GM18505 (cell line): ENCODE measurements at regions not wholly inside any gene's neighbourhood (a gene's known extent, or its start where the extent isn't known, plus 50 kb on each side); places are given as distances from the start of the nearest gene placed in this dataset.

Source experiments
- ATAC-seq: cut with Tn5 transposase; IDR thresholded peaks from one replicate; pipeline ENCODE4 v1.9.1; 2021; ENCODE audit not compliant: unreplicated experiment
- POLR2A ChIP-seq: IDR thresholded peaks from 4 replicates; pipeline ENCODE4 v1.6.1; 2011; ENCODE audit warnings: borderline replicate concordance; ENCODE audit not compliant: insufficient read depth, insufficient read length; ENCODE audit errors: extremely low read depth

DNA sequence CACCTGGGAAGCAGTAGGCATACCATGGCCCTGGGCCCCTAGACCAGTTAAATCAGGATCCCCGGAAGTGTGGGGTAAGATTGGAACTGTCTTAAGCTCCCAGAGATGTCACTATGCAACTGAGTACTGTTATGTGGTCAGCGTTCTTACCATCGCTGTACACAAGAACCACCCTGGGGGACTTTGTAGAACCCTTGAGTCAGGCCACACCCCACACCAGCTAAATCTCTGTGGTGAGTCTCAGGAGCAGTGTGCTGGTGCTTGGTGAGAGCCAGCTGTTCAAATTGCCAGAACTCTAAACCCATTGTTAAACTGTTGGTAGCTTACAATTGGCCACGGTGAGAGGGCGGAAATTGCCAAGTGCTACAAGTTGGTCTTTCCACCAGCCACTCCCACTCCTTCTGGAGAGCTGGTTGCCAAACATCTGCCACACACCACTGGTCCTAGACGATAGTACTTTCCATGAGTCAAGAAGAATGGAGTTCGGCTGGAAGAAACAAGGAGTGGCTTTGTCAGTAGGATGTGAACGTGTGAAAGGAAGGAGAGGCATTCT is 80.5 kb upstream of the SYNDIG1 start:
- no peak for ATAC-seq
- TF ChIP-seq POLR2A = no peak

GRCh38 chr20:24385547-24385946 is 83.9 kb upstream of the SYNDIG1 start:
- no peak for ATAC-seq

DNA sequence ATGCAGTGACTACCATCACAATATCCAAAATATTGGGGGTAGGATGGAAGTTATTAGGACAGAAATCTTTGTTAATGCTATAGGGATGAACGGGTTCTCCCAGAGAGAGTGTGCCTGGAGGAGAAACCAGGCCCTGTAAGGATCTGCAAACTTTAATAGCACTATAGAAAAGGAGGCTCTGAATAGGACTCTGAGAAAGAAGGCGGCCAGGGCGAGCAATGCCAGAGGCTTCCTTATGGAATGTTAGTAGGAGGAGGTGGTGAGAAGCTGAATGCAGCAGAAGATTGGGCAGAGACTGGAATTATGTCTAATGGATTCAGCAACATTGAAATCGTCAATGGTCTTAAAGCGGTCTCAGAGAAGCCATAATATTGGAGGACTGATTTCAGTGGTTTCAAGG is 84.6 kb upstream of the SYNDIG1 start:
- no peak for ATAC-seq
- TF ChIP-seq POLR2A = no peak

More at GRCh38 chr20:24385547-24385946, 83.9 kb upstream of the SYNDIG1 start:
- no peak for TF ChIP-seq POLR2A

- no peak for TF ChIP-seq POLR2A
- no peak for ATAC-seq
Observed at GRCh38 chr20:24382743-24383142, 86.7 kb upstream of the SYNDIG1 start.

DNA sequence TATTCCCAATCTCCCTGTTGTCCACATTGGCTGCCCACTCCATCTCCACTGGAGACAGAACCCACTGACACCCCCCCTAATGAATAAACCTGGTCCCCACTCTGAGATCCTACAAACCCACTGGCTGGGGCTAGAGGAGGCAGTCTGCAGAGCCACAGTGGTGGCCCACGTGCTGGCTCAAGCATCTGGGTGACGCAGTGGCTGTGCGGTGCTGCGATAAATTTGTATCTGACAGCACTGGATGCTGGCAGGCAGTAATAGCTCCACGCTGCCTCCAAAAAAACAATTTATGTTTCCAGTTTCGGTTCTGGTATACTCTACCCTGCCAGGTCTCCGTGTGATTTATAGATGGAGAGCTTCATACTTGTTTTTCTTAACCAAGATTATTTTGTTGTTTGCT is 87.1 kb upstream of the SYNDIG1 start:
- TF ChIP-seq POLR2A = no peak
- no peak for ATAC-seq

DNA sequence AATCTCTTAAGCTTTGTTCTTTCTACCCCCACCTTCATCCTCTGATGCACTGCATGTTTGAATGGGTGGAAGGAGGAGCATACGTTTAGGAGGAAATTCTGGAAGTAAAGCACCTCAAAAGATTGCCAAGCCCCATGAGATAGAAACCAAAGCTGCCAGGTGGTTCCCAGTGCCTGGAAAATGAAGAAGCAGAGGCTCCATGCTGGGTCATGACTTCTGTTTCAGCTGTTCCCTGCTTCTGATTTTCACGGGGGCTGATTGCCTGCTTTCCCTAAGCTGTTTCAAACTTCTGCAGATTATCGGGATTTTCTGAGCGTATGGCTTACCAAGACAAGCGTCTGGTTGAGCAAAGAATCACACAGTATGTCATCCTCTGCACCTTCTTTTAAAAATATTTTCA is 87.5 kb upstream of the SYNDIG1 start:
- ATAC-seq = no peak
- no peak for TF ChIP-seq POLR2A

- no peak for ATAC-seq
- TF ChIP-seq POLR2A = no peak
Observed at GRCh38 chr20:24379484-24379927, 89.9 kb upstream of the SYNDIG1 start.

DNA sequence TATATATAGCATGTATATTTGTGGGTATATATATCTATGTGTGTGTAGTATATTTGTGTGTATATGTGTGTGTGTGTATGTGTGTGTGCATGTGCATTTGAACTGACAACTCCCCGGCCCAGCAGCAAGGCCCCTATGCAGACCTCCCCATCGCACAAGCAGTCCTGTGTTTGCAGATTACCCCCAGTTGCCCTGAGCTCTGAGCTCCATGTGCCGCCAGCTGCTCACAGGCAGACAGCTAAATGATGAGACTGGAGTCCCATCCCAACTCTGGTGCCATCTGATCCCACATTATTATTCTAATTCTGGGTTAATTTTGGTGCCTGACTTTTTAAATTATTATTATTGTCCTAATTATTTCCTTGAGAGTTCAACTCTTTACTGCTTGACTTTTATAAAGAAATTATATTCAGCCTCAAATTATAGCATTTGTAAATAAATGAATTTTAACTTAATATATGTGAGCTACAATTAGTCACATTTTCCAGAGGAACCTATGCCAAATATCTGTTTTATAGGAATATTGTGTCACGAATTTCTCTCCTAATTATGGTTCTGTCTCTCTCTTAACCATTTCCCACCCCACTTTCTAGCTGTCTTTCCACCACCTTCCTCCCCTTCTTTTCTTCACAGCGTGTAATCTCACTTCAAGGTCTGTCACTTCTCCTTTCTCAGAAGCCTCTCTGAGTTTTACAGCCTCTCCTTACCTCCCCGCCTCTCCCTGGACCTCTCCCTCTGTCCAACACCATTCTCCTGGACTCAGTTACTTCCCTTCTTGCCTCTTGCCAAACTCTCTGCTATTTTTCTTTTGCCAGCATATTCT is 90.6 kb upstream of the SYNDIG1 start:
- TF ChIP-seq POLR2A = no peak
- no peak for ATAC-seq

GRCh38 chr20:24376311-24377099 is 92.9 kb upstream of the SYNDIG1 start:
- ATAC-seq = no peak
- TF ChIP-seq POLR2A = no peak

DNA sequence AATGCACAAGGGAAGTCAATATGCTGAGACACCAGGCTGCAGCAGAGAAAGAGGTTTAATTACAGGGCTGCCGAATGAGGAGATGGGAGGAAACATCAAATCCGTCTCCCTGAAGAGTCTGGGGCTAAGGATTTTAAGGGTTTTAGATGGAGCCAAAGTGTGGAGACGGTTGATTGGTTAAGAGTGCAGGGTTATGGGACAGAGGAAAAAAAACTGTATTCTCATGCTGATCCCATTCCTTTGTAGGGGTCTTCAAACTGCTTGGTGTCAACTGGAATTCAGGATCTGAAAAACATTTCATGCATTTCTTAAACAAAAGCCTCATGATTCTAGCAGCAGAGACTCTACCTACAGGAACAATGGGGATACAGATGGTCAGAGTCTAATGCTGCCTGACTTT is 96.1 kb upstream of the SYNDIG1 start:
- TF ChIP-seq POLR2A = no peak
- no peak for ATAC-seq

DNA sequence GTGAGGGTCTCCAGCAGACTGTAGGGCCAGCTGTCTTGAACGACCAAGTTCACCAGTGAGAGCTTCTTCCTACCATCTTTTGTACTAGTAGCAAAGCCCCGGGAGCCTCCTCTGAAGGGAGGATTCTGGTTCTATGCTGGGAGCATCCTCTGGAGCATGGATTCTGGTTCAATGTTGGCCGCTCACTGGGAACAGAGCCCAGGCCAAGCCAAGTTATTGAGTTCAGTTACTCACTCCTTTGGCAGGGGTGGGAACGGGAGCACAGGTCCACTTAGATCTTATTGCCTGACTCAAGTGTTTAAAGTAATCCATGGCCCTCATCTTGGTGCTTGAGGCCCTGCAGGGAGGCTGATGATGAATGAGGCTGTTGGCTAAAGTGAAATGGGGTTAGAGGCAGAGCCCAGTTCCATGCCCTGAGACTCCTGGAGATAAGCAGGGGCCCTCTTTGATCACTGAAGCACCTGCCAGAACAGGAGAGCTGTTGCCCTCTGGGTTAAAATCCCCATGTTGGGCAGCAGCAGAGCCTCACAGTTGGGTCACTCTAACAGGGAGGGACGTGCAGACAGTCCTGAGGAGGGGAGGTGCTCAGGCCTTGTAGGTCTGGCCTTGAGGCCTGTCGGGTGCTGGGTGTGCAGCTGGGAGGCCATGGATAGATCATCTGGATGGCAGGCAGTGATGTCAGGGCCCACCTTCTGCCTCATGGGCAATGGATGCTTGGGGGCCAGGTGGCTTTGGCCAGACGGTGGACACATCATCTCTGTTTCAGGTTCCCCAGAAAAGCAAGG is 98.3 kb upstream of the SYNDIG1 start:
- TF ChIP-seq POLR2A = no peak
- no peak for ATAC-seq

DNA sequence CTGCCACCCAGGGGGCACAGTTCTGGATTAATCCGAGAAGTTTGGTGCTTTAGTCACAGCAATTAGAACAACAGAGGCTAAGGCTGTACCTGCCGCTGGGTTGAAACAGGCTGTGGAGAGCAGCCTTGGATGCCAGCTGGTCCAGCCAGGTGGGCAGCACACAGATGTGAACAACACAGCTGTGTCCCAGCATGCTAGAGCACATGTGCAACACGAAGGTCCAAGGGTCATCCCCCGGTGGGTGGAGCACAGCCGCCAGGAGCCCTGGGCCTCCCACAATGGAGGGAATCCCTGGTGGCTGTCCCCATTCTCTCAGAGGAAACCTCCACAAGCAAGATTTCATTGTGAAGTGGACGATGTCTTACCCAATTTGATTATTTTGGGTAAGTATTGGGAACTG is 99.2 kb upstream of the SYNDIG1 start:
- no peak for TF ChIP-seq POLR2A
- ATAC-seq = no peak

GRCh38 chr20:24368253-24368652 is 101.2 kb upstream of the SYNDIG1 start:
- TF ChIP-seq POLR2A = no peak
- no peak for ATAC-seq

DNA sequence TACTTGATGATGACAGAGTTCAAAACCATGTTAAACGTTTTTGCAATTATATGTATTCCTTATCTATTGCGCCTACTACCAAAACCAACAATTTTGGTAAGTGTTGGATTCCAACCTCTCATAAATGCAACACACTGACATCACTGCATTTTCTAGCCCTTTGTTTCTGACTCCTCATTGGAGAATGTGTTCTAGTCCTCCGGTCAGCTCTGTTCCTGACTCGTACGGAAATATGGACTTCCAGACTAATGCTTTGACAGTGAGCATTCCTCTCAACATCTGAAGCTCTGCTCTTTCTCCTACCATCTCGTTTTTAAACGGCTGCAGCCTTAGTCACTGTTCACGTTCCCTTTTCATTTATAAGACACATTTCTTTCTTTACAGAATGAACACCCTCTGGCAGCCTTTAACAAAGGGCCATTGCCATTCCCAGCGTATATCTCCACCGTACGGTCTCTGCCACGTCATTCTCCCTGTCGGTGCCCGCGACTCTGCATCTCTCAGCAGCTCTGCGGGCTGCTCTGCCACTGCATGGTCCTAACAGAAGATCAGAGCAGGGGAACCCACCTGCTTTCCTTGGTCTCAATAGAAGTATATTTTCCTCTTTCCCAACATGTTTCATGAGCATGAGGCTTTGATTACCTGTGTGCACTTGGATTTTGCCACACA is 103.0 kb upstream of the SYNDIG1 start:
- TF ChIP-seq POLR2A = no peak
- ATAC-seq = no peak
